Fibroblast of pulmonary artery (primary cell): ENCODE measurements at regions not wholly inside any gene's neighbourhood (a gene's known extent, or its start where the extent isn't known, plus 50 kb on each side); places are given as distances from the start of the nearest gene placed in this dataset.
A peak's percentile ranks its signal among the peaks of the same experiment; 100 is the strongest.

ENCODE experiments used
- DNase-seq: peaks from one replicate; pipeline ENCODE4 v3.0.0-alpha.2; 2010; ENCODE audit warnings: low read depth
- H3K4me3 ChIP-seq: replicated peaks from 2 replicates; pipeline ENCODE4 v1.5.1; 2011; ENCODE audit warnings: low read depth, mild to moderate bottlenecking, control low read depth, low read length, moderate library complexity
- CTCF ChIP-seq: IDR thresholded peaks from 2 replicates; pipeline ENCODE4 v1.5.1; 2011; ENCODE audit warnings: mild to moderate bottlenecking, control low read depth, low read length, inconsistent platforms; ENCODE audit errors: missing control alignments

- no peak overlapping the region for H3K4me3 ChIP-seq
- no peak for TF ChIP-seq CTCF
- DNase-seq, result no peak
These were observed 75.4 kb downstream of the NUDT12 start for GRCh38 chr5:103487218-103487617.

- TF ChIP-seq CTCF, result no peak
- DNase-seq, result no peak
- H3K4me3 ChIP-seq, result no peak overlapping the region
These were observed 75.8 kb downstream of the NUDT12 start for GRCh38 chr5:103486739-103487138.

DNA sequence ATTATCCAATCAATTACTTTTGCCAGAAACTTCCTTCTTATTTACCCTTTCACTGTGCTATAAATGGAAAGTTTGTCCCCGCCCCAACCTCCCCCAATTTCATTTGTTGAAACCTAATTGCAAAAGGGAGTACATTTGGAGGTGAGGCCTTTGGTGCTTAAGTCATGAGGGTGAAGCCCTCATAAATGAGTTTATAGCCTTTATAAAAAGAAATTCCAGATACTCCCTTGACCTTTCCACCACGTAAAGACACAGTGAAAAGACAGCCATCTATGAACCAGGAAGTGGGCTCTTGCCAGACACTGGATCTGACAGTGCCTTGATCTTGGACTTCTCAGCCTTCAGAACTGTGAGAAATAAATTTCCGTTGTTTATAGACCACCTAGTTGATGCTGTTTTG is 82.3 kb downstream of the NUDT12 start:
- H3K4me3 ChIP-seq, result no peak overlapping the region
- no peak for TF ChIP-seq CTCF
- no peak for DNase-seq

DNA sequence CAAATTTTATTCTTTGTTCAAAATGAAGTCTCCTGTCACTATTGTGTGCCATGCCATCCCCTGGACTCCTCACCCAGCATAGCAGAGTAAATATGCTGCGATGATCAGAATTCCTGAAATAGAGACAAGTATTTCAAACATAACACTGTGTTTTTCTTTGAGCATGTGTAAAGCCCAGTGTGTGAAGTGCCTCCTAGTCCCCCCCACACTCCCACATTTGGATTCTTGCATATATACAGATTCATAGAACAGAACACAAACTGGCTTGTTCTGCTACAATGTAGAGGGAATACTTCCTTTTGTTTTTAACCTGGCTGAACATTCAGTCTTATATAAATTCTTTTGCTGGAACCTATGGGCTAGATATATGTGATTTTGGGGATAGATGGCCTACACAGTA is 84.9 kb downstream of the NUDT12 start:
- no peak for TF ChIP-seq CTCF
- H3K4me3 ChIP-seq, result no peak overlapping the region
- DNase-seq, result no peak

- TF ChIP-seq CTCF, result no peak
- no peak overlapping the region for H3K4me3 ChIP-seq
- DNase-seq, result no peak
These were observed 85.8 kb downstream of the NUDT12 start for GRCh38 chr5:103476811-103477210.

- peak; percentile 58 for TF ChIP-seq CTCF
- H3K4me3 ChIP-seq, result no peak overlapping the region
- peak; percentile 78 for DNase-seq
These were observed 86.9 kb downstream of the NUDT12 start for GRCh38 chr5:103475629-103476240.

DNA sequence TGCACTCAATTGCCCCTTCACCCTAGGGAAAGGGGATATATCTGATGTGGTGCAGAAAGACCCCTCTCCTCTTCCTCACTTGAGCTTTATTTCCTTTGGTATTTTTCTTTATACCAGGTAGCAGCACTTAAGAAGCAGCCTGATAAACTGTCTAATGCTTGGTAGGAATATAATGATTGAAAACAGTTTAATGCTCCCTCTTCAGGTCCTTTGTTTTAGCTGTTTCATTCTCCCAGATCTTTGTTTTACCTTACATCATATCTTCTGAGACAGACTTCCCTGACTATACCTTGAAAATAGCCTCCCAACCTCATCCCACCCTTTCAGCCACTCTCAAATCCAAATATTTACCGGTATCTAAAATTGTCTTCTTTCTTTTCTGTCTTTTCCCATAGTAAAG is 87.9 kb downstream of the NUDT12 start:
- H3K4me3 ChIP-seq, result no peak overlapping the region
- peak; percentile 14 for TF ChIP-seq CTCF
- DNase-seq, result peak; percentile 31
